A673 (cell line): ENCODE measurements at regions not wholly inside any gene's neighbourhood (a gene's known extent, or its start where the extent isn't known, plus 50 kb on each side); places are given as distances from the start of the nearest gene placed in this dataset.

Experiments
- CTCF ChIP-seq: fragments of 300-800, 200-600 bp; sonication (generic); conservative IDR thresholded peaks from 2 replicates; pipeline ENCODE4 v1.5.1; 2017; ENCODE audit warnings: low read depth, mild to moderate bottlenecking, antibody characterized with exemption, low read length, moderate library complexity, mixed read lengths
- EZH2 ChIP-seq: fragments of 200-600 bp; sonication (generic); IDR thresholded peaks from 2 replicates; pipeline ENCODE4 v1.6.1; 2017; ENCODE audit warnings: borderline replicate concordance, low read depth, mild to moderate bottlenecking, mixed read lengths, antibody characterized with exemption, low read length; ENCODE audit not compliant: poor library complexity, severe bottlenecking

- TF ChIP-seq CTCF (no peak), EZH2 (no peak)
Observed at GRCh38 chr16:6629110-6629509, 703.5 kb upstream of the RBFOX1 start.
